K562 (cell line): ENCODE measurements at regions not wholly inside any gene's neighbourhood (a gene's known extent, or its start where the extent isn't known, plus 50 kb on each side); places are given as distances from the start of the nearest gene placed in this dataset.

ENCODE experiments used
- ATAC-seq: fragments of 200-7000 bp; cut with Tn5 transposase; 3 replicates; pipeline ENCODE4 v1.9.1; 2020; ENCODE audit warnings: moderate library complexity
- BruUV-seq: library from RNA; stranded (reverse); fragments of 400-500 nt; replicated peaks from 2 replicates; lab custom pipeline; 2021; lab: Mats Ljungman, UMichigan
- CTCF ChIA-PET: fragments of 300-600 bp; formaldehyde crosslinking; extraction: SDS; loops from one replicate; lab custom pipeline; 2021; ENCODE audit warnings: low intra/inter-chr PET ratio; lab: Yijun Ruan, JAX
- POLR2A ChIA-PET: fragments of 300-600, 350-650 bp; sonication (Branson Sonifier 250); formaldehyde crosslinking; extraction: SDS; loops from one replicate; lab custom pipeline; 2021; ENCODE audit warnings: antibody characterized with exemption, inconsistent platforms; lab: Yijun Ruan, JAX
- DNase-seq, 4 experiments: peaks; one replicate each; pipeline versions ENCODE4 v3.0.0 to v3.0.0-alpha.2; 2011 to 2018; ENCODE audit warnings: low spot score in 3 of 4, mixed read lengths in 3 of 4; ENCODE audit errors: extremely low read depth in 1 of 4
- FAIRE-seq: peaks from 2 replicates; lab custom pipeline; 2011; peaks lifted over from hg19 to GRCh38; lab: Jason Lieb, UNC
- H2AFZ ChIP-seq: 2 replicates; pipeline ENCODE4 v1.6.0; 2011; ENCODE audit warnings: low read depth, low read length, control low read depth, inconsistent platforms
- H3K27ac ChIP-seq: fragments of 200-600 bp; 3 replicates; pipeline ENCODE4 v1.8.0; 2011; ENCODE audit warnings: low read depth, mild to moderate bottlenecking, control low read depth, inconsistent platforms, low read length, moderate library complexity, mixed read lengths; ENCODE audit errors: extremely low read depth
- H3K27me3 ChIP-seq, 2 experiments: fragments of 300-600 bp in 1 of 2; 2 replicates in 1 of 2; 3 replicates in 1 of 2; pipeline versions ENCODE4 v1.6.0 to v1.8.0; 2011; ENCODE audit warnings: inconsistent platforms in 2 of 2, low read length in 2 of 2, mild to moderate bottlenecking in 1 of 2, mixed read lengths in 1 of 2, moderate library complexity in 1 of 2; ENCODE audit not compliant: control insufficient read depth in 2 of 2, insufficient read depth in 2 of 2
- H3K36me3 ChIP-seq: fragments of 300-600 bp; 3 replicates; pipeline ENCODE4 v1.8.0; 2011; ENCODE audit warnings: mild to moderate bottlenecking, low read length, inconsistent platforms; ENCODE audit not compliant: control insufficient read depth, insufficient read depth
- H3K4me1 ChIP-seq, 2 experiments: fragments of 200-600 bp in 1 of 2; replicated peaks in 1 of 2; 2 replicates in 1 of 2; 3 replicates in 1 of 2; pipeline versions ENCODE4 v1.5.1 to v1.8.0; 2011; ENCODE audit warnings: inconsistent platforms in 2 of 2, low read length in 2 of 2, mild to moderate bottlenecking in 1 of 2, mixed read lengths in 1 of 2, moderate library complexity in 1 of 2; ENCODE audit not compliant: control insufficient read depth in 2 of 2, insufficient read depth in 2 of 2
- H3K4me2 ChIP-seq: 2 replicates; pipeline ENCODE4 v1.6.1; 2011; ENCODE audit warnings: low read length, control low read depth, inconsistent platforms, mixed read lengths; ENCODE audit not compliant: insufficient read depth
- H3K4me3 ChIP-seq: fragments of 200-600 bp; sonication (generic), shearing (Covaris generic); 2 replicates; pipeline ENCODE4 v1.5.1; 2016; ENCODE audit warnings: control low read depth, inconsistent platforms
- H3K79me2 ChIP-seq: fragments of 200-600 bp; 3 replicates; pipeline ENCODE4 v1.8.0; 2011; ENCODE audit warnings: low read length, inconsistent platforms; ENCODE audit not compliant: control insufficient read depth, insufficient read depth
- H3K9ac ChIP-seq, 2 experiments: 2 replicates each; pipeline versions ENCODE4 v1.6.0 to v1.6.1; 2011; ENCODE audit warnings: low read depth in 2 of 2, low read length in 2 of 2, control low read depth in 1 of 2, inconsistent platforms in 1 of 2, mild to moderate bottlenecking in 1 of 2, mixed read lengths in 1 of 2; ENCODE audit not compliant: insufficient read depth in 1 of 2
- H3K9me1 ChIP-seq: one replicate; pipeline ENCODE4 v1.6.0; 2011; ENCODE audit warnings: inconsistent platforms, mild to moderate bottlenecking, low read length, moderate library complexity; ENCODE audit not compliant: control insufficient read depth, insufficient read depth
- H3K9me3 ChIP-seq: replicated peaks from 2 replicates; pipeline ENCODE4 v1.5.1; 2011; ENCODE audit warnings: low read depth, low read length, inconsistent platforms; ENCODE audit not compliant: control insufficient read depth, insufficient read depth
- H4K20me1 ChIP-seq: replicated peaks from 2 replicates; pipeline ENCODE4 v1.6.1; 2011; ENCODE audit warnings: low read length, inconsistent platforms, mixed read lengths; ENCODE audit not compliant: control insufficient read depth, insufficient read depth
- CHD7 ChIP-seq: fragments of 200-600 bp; sonication (generic); IDR thresholded peaks from one replicate; pipeline ENCODE4 v1.6.1; 2012; ENCODE audit warnings: mild to moderate bottlenecking, low read depth, low read length, inconsistent platforms
- CREM ChIP-seq: IDR thresholded peaks from 2 replicates; pipeline ENCODE4 v1.6.1; 2014; ENCODE audit warnings: antibody characterized with exemption, low read depth
- NR1H2 ChIP-seq: sonication (generic); formaldehyde crosslinking; IDR thresholded peaks from 2 replicates; pipeline ENCODE4 v1.4.0; 2020; ENCODE audit warnings: mild to moderate bottlenecking, missing genetic modification reagents
- TEAD2 ChIP-seq: fragments of 450-650 bp; IDR thresholded peaks from 2 replicates; pipeline ENCODE4 v1.6.1; 2016; ENCODE audit warnings: missing genetic modification characterization, control low read depth, missing compliant biosample characterization
- ZC3H4 ChIP-seq: sonication (generic); formaldehyde crosslinking; IDR thresholded peaks from 2 replicates; pipeline ENCODE4 v1.9.0; 2021; ENCODE audit warnings: missing genetic modification reagents, borderline replicate concordance
- ZNF253 ChIP-seq: fragments of 250-450 bp; sonication (Bioruptor Pico); conservative IDR thresholded peaks from 2 replicates; pipeline ENCODE4 v1.6.1; 2021; ENCODE audit warnings: mild to moderate bottlenecking
- ZNF408 ChIP-seq: fragments of 250-450 bp; sonication (Bioruptor Pico); IDR thresholded peaks from 2 replicates; pipeline ENCODE4 v1.4.0; 2020; ENCODE audit warnings: low read depth, mild to moderate bottlenecking, moderate library complexity
- ZNF449 ChIP-seq: fragments of 250-450 bp; sonication (Bioruptor Pico); IDR thresholded peaks from 2 replicates; pipeline ENCODE4 v1.8.0; 2022; ENCODE audit warnings: moderate library complexity, mild to moderate bottlenecking, inconsistent platforms
- in situ Hi-C: fragments of 300-500 bp; cut with MboI; formaldehyde crosslinking; loops from 4 replicates; pipeline ENCODE4 v1.15.0; 2018; ENCODE audit warnings: inconsistent platforms, mixed read lengths
- intact Hi-C: fragments of 100-400 bp; cut with micrococcal nuclease; formaldehyde crosslinking; loops from 2 replicates; pipeline ENCODE4 v1.14.2; 2022

- Histone ChIP-seq H3K79me2 (no peaks in the 10 kb centered on the region), H3K27ac (no peak overlapping the region), H3K4me3 (no peak overlapping the region), H3K4me2 (no peak overlapping the region), H2AFZ (no peak overlapping the region), H3K27me3 (no peaks in the 10 kb centered on the region), H3K9me1 (no peaks in the 10 kb centered on the region), H3K4me1 (no peaks in the 10 kb centered on the region), H4K20me1 (no peaks in the 10 kb centered on the region), H3K36me3 (no peaks in the 10 kb centered on the region), H3K9me3 (no peaks in the 10 kb centered on the region), H3K9ac (no peak overlapping the region)
- BruUV-seq: no TSS peak
- FAIRE-seq (no peak), ATAC-seq (no peak), DNase-seq (no peak)
- ChIA-PET POLR2A (interaction anchor here (0.8 kb wide), 1 partner anchor 8 kb away, joined by 3 read pairs; no protein-coding TSS in a partner anchor), CTCF (no interaction called here)
- in situ Hi-C loops (no loop called here), intact Hi-C loops (no loop called here)
- TF ChIP-seq NR1H2 (CRISPR knock-in tag): no peak
- no peak for TF ChIP-seq ZC3H4 (CRISPR knock-in tag)
- no peak for TF ChIP-seq ZNF408
- TF ChIP-seq TEAD2 (tag): no peak
- no peak for TF ChIP-seq CHD7
- no peak for TF ChIP-seq ZNF449
- no peak for TF ChIP-seq ZNF253 (CRISPR knock-in tag)
- no peak for TF ChIP-seq CREM
These were observed 265.8 kb downstream of the TENT4A start for GRCh38 chr5:6979061-6979460.
